Epithelial cell of proximal tubule (primary cell): ENCODE measurements at regions not wholly inside any gene's neighbourhood (a gene's known extent, or its start where the extent isn't known, plus 50 kb on each side); places are given as distances from the start of the nearest gene placed in this dataset.

Experiments
- DNase-seq: peaks from one replicate; pipeline ENCODE4 v3.0.0-alpha.2; 2011; ENCODE audit warnings: low read depth
- H3K4me3 ChIP-seq: 2 replicates; pipeline ENCODE4 v1.5.1; 2011; ENCODE audit warnings: low read depth, mild to moderate bottlenecking, low read length
- CTCF ChIP-seq: conservative IDR thresholded peaks from 2 replicates; pipeline ENCODE4 v1.5.1; 2012; ENCODE audit warnings: low read depth, mild to moderate bottlenecking, low read length

- no peak for DNase-seq
- no peak overlapping the region for H3K4me3 ChIP-seq
- TF ChIP-seq CTCF: no peak
These were observed 114.7 kb upstream of the OTOS start for GRCh38 chr2:240255165-240255491.

- H3K4me3 ChIP-seq: peak overlapping the region; percentile 15
These were observed 115.6 kb upstream of the OTOS start for GRCh38 chr2:240255811-240256703.

GRCh38 chr2:240256704-240257637 lies 116.5 kb upstream of the OTOS start:
- peak; percentile 6 for TF ChIP-seq CTCF
- no peak for DNase-seq
- no peak overlapping the region for H3K4me3 ChIP-seq

More at GRCh38 chr2:240255811-240256703, 115.6 kb upstream of the OTOS start:
- no peak for TF ChIP-seq CTCF
- peak; percentile 60 for DNase-seq

GRCh38 chr2:240257940-240258580 lies 117.6 kb upstream of the OTOS start:
- no peak for DNase-seq

GRCh38 chr2:240258685-240259084 lies 118.2 kb upstream of the OTOS start:
- H3K4me3 ChIP-seq: no peak overlapping the region
- DNase-seq: no peak
- no peak for TF ChIP-seq CTCF

More at GRCh38 chr2:240257940-240258580, 117.6 kb upstream of the OTOS start:
- no peak for TF ChIP-seq CTCF
- no peak overlapping the region for H3K4me3 ChIP-seq

GRCh38 chr2:240259201-240259923 lies 118.9 kb upstream of the OTOS start:
- DNase-seq: no peak
- no peak overlapping the region for H3K4me3 ChIP-seq
- TF ChIP-seq CTCF: no peak
